ENCODE measurements at regions not wholly inside any gene's neighbourhood (a gene's known extent, or its start where the extent isn't known, plus 50 kb on each side); places are given as distances from the start of the nearest gene placed in this dataset.

DNA sequence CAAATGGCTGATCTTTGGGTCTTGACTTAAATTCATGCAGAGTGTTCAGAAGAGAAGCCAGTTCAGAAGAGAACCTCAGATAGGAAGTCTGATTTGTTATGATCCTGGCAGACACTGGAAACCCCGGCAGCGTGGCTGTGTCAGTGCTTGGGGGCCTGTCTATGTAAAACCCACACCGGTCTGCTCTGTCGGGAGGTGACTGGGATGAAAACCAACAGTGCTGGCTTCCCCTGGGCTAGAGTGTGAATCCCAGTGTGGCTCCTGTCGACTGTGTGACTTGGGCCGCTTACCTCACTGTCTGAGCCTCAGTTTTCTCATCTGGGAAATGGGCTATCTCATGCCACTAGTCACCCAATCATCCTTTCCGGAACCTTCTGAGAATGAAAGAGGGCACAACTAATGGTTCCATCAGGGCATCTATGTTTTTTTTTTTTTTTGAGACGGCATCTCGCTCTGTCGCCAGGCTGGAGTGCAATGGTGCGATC lies 92.4 kb downstream of the FOXL1 start:
- Mint-ChIP-seq H3K9me3 (ENCODE audit: unreplicated experiment) (peaks cover 4% of the 10 kb centered on the region), H3K4me3 (ENCODE audit: unreplicated experiment) (no peak overlapping the region), H3K36me3 (ENCODE audit: low read depth, unreplicated experiment) (peaks cover 7% of the 10 kb centered on the region), H3K27ac (ENCODE audit: unreplicated experiment) (no peak overlapping the region), H3K4me1 (ENCODE audit: unreplicated experiment) (peaks cover 42% of the 10 kb centered on the region), H3K27me3 (ENCODE audit: unreplicated experiment) (no peaks in the 10 kb centered on the region)
- TF ChIP-seq, protein P1, sequence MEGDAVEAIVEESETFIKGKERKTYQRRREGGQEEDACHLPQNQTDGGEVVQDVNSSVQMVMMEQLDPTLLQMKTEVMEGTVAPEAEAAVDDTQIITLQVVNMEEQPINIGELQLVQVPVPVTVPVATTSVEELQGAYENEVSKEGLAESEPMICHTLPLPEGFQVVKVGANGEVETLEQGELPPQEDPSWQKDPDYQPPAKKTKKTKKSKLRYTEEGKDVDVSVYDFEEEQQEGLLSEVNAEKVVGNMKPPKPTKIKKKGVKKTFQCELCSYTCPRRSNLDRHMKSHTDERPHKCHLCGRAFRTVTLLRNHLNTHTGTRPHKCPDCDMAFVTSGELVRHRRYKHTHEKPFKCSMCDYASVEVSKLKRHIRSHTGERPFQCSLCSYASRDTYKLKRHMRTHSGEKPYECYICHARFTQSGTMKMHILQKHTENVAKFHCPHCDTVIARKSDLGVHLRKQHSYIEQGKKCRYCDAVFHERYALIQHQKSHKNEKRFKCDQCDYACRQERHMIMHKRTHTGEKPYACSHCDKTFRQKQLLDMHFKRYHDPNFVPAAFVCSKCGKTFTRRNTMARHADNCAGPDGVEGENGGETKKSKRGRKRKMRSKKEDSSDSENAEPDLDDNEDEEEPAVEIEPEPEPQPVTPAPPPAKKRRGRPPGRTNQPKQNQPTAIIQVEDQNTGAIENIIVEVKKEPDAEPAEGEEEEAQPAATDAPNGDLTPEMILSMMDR (IDR thresholded peaks at IDR 0.05; ENCODE audit: unreplicated experiment) = no peak
- no peak for DNase-seq (ENCODE audit: low spot score)

DNA sequence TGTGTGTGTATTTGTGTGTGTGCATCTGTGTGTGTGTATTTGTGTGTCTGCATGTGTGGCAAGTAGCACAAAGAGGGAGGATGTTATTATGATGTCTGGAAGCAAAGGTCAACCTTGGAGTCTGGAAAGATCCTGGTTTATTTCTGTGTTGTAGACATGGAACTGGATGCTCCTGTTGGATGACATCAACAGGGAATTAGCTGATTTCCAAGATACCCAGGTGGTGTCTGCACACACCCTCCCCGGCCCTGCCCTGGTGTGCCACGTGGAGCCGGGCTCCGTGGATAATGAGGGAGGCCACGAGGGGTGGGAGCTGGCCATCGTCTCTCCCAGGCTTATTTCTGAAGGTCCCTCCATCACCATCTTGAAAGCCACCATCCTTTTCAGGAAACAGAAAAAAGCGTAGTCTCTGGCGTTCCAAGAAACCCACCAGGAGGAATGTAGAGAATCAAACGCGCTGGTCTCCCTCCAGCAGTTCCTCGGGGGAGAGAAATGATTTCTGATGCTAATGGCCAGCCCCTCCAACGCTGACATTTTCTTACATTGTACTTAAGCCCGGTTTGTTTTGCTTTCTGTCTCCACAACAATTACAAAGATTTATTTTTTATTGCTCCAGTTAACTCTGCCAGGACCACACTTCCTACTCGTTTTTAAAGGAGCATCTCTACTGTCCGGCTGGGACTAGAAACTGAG lies 93.3 kb downstream of the FOXL1 start:
- no peak for DNase-seq (ENCODE audit: low spot score)
- Mint-ChIP-seq H3K4me3 (ENCODE audit: unreplicated experiment) (no peak overlapping the region), H3K9me3 (ENCODE audit: unreplicated experiment) (peaks cover 4% of the 10 kb centered on the region), H3K27me3 (ENCODE audit: unreplicated experiment) (no peaks in the 10 kb centered on the region), H3K27ac (ENCODE audit: unreplicated experiment) (no peak overlapping the region), H3K36me3 (ENCODE audit: low read depth, unreplicated experiment) (peaks cover 4% of the 10 kb centered on the region), H3K4me1 (ENCODE audit: unreplicated experiment) (peaks cover 35% of the 10 kb centered on the region)
- TF ChIP-seq, protein P1 (IDR thresholded peaks at IDR 0.05; ENCODE audit: unreplicated experiment) = no peak

DNA sequence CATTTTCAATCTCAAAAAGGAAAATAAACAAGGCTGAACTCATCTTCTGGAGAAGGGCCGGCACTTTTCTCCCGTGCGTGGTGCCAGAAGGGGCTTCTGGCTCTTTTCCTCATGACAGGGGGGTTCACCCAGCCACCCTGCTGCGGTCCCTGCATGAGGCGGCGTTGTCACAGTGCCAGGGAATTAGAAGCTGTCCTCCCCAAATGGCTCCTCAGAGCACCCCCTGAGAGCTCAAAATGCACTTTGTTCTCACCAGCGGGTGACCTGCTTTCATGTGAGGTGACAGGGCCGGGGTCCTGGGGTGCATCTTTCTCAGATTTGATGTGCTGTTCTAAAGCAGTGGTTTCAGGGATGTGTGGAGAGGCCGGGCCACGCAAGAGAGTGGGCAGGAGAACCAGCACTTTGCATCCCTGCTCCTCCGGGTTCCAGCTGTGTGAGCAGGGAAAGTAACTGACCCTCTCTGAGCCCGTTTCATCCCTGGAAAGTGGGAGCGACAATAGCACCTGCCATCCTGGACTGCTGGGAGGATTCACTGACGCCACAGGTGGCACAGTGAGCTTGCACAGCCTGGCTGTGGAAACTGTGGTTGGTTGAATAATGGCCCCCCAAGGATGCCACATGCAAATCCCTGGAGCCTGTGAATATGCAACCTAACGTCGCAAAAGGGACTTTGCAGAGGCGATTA lies 94.0 kb downstream of the FOXL1 start:
- Mint-ChIP-seq H3K27ac (ENCODE audit: unreplicated experiment) (no peak overlapping the region), H3K9me3 (ENCODE audit: unreplicated experiment) (peaks cover 4% of the 10 kb centered on the region), H3K4me3 (ENCODE audit: unreplicated experiment) (no peak overlapping the region), H3K36me3 (ENCODE audit: low read depth, unreplicated experiment) (peaks cover 4% of the 10 kb centered on the region), H3K27me3 (ENCODE audit: unreplicated experiment) (no peaks in the 10 kb centered on the region), H3K4me1 (ENCODE audit: unreplicated experiment) (peaks cover 28% of the 10 kb centered on the region)
- no peak for DNase-seq (ENCODE audit: low spot score)
- TF ChIP-seq, protein P1 (IDR thresholded peaks at IDR 0.05; ENCODE audit: unreplicated experiment) = no peak

DNA sequence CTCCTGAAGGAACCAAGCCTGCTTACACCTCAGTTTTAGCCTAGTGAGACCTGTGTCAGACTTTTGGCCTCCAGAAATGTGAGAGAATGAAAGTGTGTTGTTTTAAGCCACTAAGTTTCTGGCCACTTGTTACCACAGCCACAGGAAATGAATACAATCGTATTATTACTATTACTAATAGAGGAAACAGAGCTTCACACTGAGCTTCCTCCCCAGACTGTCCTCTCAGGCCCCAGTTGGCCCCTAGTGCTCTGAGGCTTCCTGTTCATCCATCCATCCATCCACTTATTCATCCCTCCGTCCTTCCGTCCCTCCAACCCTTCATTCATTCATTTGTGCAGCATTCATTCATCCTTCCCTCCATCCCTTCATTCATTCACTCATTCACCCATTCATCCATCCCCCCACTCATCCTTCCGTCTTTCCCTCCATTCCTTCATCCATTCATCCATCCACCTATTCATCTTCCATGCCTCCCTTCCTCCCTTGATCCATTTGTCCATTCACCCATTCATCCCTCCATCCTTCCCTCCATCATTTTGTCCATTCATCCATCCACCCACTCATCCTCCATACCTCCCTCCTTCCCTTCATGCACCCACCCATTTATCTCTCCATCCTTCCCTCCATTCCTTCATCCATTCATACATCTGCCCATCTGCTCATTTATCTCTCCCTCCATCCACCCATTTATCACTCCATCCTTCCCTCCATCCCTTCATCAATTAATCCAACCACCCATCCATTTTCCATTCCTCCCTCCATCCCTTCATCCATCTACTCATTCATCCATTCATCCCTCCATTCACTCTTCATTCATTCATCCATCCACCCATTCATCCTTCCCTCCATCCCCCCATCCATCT lies 95.0 kb downstream of the FOXL1 start:
- H3K36me3 Mint-ChIP-seq (ENCODE audit: low read depth, unreplicated experiment) = no peaks in the 10 kb centered on the region
- no peaks in the 10 kb centered on the region for H3K27me3 Mint-ChIP-seq (ENCODE audit: unreplicated experiment)
- H3K9me3 Mint-ChIP-seq (ENCODE audit: unreplicated experiment) = no peaks in the 10 kb centered on the region
- no peak overlapping the region for H3K27ac Mint-ChIP-seq (ENCODE audit: unreplicated experiment)
- no peak for DNase-seq (ENCODE audit: low spot score)
- H3K4me1 Mint-ChIP-seq (ENCODE audit: unreplicated experiment) = peaks cover 19% of the 10 kb centered on the region
- TF ChIP-seq, protein P1 (IDR thresholded peaks at IDR 0.05; ENCODE audit: unreplicated experiment) = no peak
- no peak overlapping the region for H3K4me3 Mint-ChIP-seq (ENCODE audit: unreplicated experiment)

All from endothelial cell (in vitro differentiated cells).